ENCODE measurements at regions not wholly inside any gene's neighbourhood (a gene's known extent, or its start where the extent isn't known, plus 50 kb on each side); places are given as distances from the start of the nearest gene placed in this dataset.

DNA sequence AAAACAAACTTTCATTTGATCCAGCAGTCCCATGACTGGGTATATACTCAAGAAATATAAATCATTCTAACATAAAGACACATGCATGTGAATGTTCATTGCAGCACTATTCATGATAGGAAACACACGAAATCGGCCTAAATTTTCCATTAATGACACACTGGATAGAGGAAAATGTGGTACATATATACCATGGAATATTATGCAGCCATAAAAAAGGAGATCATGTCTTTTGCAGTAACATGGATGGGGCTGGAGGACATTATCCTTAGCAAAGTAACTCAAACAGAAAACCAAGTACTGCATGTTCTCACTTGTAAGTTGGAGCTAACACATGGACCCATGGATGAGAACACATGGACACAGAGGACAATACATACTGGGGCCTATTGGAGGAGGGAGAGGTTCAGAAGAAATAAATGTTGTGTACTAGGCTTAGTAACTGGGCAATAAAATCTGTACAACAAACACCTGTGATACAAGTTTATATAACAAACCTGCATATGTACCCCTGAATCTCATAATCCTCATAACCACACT, 283.6 kb downstream of the LMO7 start:
- TF ChIP-seq CTCF (IDR thresholded peaks at IDR 0.05) = no peak
- TF ChIP-seq POLR2A (IDR thresholded peaks at IDR 0.05) = no peak

All from sigmoid colon (tissue), 3 donors.